Mesenchymal stem cell (in vitro differentiated cells and primary cell): ENCODE measurements at regions not wholly inside any gene's neighbourhood (a gene's known extent, or its start where the extent isn't known, plus 50 kb on each side); places are given as distances from the start of the nearest gene placed in this dataset.
"Not testable (repeated sequence)": the region's sequence is repeated elsewhere in the genome, so short reads cannot be mapped to it uniquely, and the experiment has no call there.

Experiments used
- DNase-seq: peaks from one replicate; pipeline ENCODE4 v3.0.0-alpha.2; 2013
- H2AFZ ChIP-seq: one replicate; pipeline ENCODE4 v1.6.1; 2013; ENCODE audit warnings: low read depth, mild to moderate bottlenecking, control low read depth, inconsistent platforms, low read length, moderate library complexity
- H2AK5ac ChIP-seq: 2 replicates; pipeline ENCODE4 v1.6.1; 2013; ENCODE audit warnings: low read length, moderate library complexity, mild to moderate bottlenecking, inconsistent platforms; ENCODE audit not compliant: severe bottlenecking
- H2BK120ac ChIP-seq: one replicate; pipeline ENCODE4 v1.6.1; 2013; ENCODE audit warnings: low read depth, mild to moderate bottlenecking, inconsistent platforms, low read length, moderate library complexity
- H2BK12ac ChIP-seq, 2 experiments: one replicate each; pipeline ENCODE4 v1.6.1; 2013; ENCODE audit warnings: inconsistent platforms in 2 of 2, low read length in 2 of 2, mild to moderate bottlenecking in 2 of 2, moderate library complexity in 2 of 2, control low read depth in 1 of 2
- H2BK15ac ChIP-seq: one replicate; pipeline ENCODE4 v1.6.1; 2013; ENCODE audit warnings: mild to moderate bottlenecking, low read depth, inconsistent platforms; ENCODE audit not compliant: poor library complexity, severe bottlenecking
- H2BK5ac ChIP-seq: 2 replicates; pipeline ENCODE4 v1.6.1; 2013; ENCODE audit warnings: low read depth, mild to moderate bottlenecking, low read length, control low read depth, inconsistent platforms; ENCODE audit not compliant: poor library complexity, severe bottlenecking
- H3K14ac ChIP-seq, 2 experiments: one replicate each; pipeline ENCODE4 v1.6.1; 2013; ENCODE audit warnings: inconsistent platforms in 2 of 2, low read length in 2 of 2, control low read depth in 1 of 2, mild to moderate bottlenecking in 1 of 2, moderate library complexity in 1 of 2
- H3K18ac ChIP-seq, 2 experiments: one replicate each; pipeline ENCODE4 v1.6.1; 2013; ENCODE audit warnings: inconsistent platforms in 2 of 2, low read length in 2 of 2, control low read depth in 1 of 2, low read depth in 1 of 2, mild to moderate bottlenecking in 1 of 2
- H3K23ac ChIP-seq, 2 experiments: one replicate each; pipeline ENCODE4 v1.6.1; 2013; ENCODE audit warnings: inconsistent platforms in 2 of 2, low read length in 2 of 2, mild to moderate bottlenecking in 2 of 2, moderate library complexity in 2 of 2, control low read depth in 1 of 2
- H3K27ac ChIP-seq: 2 replicates; pipeline ENCODE4 v1.5.1; 2013; ENCODE audit warnings: mild to moderate bottlenecking, moderate library complexity, low read length, control low read depth, inconsistent platforms; ENCODE audit not compliant: poor library complexity, severe bottlenecking
- H3K27me3 ChIP-seq, 2 experiments: 2 replicates each; pipeline versions ENCODE4 v1.6.1 to v1.7.0; 2013; ENCODE audit warnings: low read length in 2 of 2, mild to moderate bottlenecking in 2 of 2, moderate library complexity in 2 of 2, control low read depth in 1 of 2, inconsistent platforms in 1 of 2; ENCODE audit not compliant: control insufficient read depth in 1 of 2, insufficient read depth in 1 of 2
- H3K36me3 ChIP-seq, 2 experiments: 2 replicates each; pipeline versions ENCODE4 v1.6.1 to v1.7.0; 2013; ENCODE audit warnings: low read length in 2 of 2, control low read depth in 1 of 2, inconsistent platforms in 1 of 2, low read depth in 1 of 2, mild to moderate bottlenecking in 1 of 2; ENCODE audit not compliant: insufficient read depth in 2 of 2, control insufficient read depth in 1 of 2
- H3K4ac ChIP-seq, 2 experiments: one replicate each; pipeline ENCODE4 v1.6.1; 2013; ENCODE audit warnings: inconsistent platforms in 2 of 2, low read length in 2 of 2, mild to moderate bottlenecking in 2 of 2, moderate library complexity in 2 of 2, control low read depth in 1 of 2, low read depth in 1 of 2
- H3K4me1 ChIP-seq: 2 replicates; pipeline ENCODE4 v1.6.1; 2013; ENCODE audit warnings: low read depth, low read length, control low read depth; ENCODE audit not compliant: control insufficient read depth, insufficient read depth
- H3K4me2 ChIP-seq: 2 replicates; pipeline ENCODE4 v1.6.1; 2013; ENCODE audit warnings: low read length, mild to moderate bottlenecking, inconsistent platforms; ENCODE audit not compliant: poor library complexity, severe bottlenecking
- H3K4me3 ChIP-seq, 2 experiments: 2 replicates each; pipeline versions ENCODE4 v1.5.1 to v1.7.0; 2013; ENCODE audit warnings: low read length in 2 of 2, mild to moderate bottlenecking in 2 of 2, control low read depth in 1 of 2, low read depth in 1 of 2; ENCODE audit not compliant: insufficient read depth in 1 of 2
- H3K79me1 ChIP-seq: replicated peaks from 2 replicates; pipeline ENCODE4 v1.6.1; 2013; ENCODE audit warnings: mild to moderate bottlenecking, control low read depth, low read length, inconsistent platforms; ENCODE audit not compliant: poor library complexity, severe bottlenecking
- H3K9ac ChIP-seq: 2 replicates; pipeline ENCODE4 v1.7.0; 2013; ENCODE audit warnings: mild to moderate bottlenecking, low read length, moderate library complexity
- H3K9me3 ChIP-seq: 2 replicates; pipeline ENCODE4 v1.7.0; 2013; ENCODE audit warnings: mild to moderate bottlenecking, low read length; ENCODE audit not compliant: control insufficient read depth
- H4K8ac ChIP-seq: one replicate; pipeline ENCODE4 v1.6.1; 2013; ENCODE audit warnings: inconsistent platforms, mild to moderate bottlenecking, low read length, moderate library complexity
- H4K91ac ChIP-seq: one replicate; pipeline ENCODE4 v1.6.1; 2013; ENCODE audit warnings: mild to moderate bottlenecking, low read length, inconsistent platforms
- WGBS: methylation state at CpG from one replicate; pipeline ENCODE4 v1.1.7; 2013; ENCODE audit warnings: mixed read lengths; 5-methylcytosine and 5-hydroxymethylcytosine counted together

GRCh38 chr17:46411172-46411852 lies 49.7 kb upstream of the ARL17B start:
- not testable (repeated sequence) for H4K8ac ChIP-seq, H3K79me1 ChIP-seq, H3K4ac ChIP-seq, H2BK15ac ChIP-seq, H2BK120ac ChIP-seq, H2AK5ac ChIP-seq, H2AFZ ChIP-seq, H3K27me3 ChIP-seq, H4K91ac ChIP-seq, H3K9me3 ChIP-seq, H3K27ac ChIP-seq, H3K4me2 ChIP-seq, H3K18ac ChIP-seq, DNase-seq, H3K9ac ChIP-seq, H2BK5ac ChIP-seq, H3K14ac ChIP-seq, H3K23ac ChIP-seq, H2BK12ac ChIP-seq, H3K4me3 ChIP-seq, H3K4me1 ChIP-seq, H3K36me3 ChIP-seq
- WGBS = no CpG with 5 or more reads among the region's 5 CpGs
